ENCODE measurements at regions not wholly inside any gene's neighbourhood (a gene's known extent, or its start where the extent isn't known, plus 50 kb on each side); places are given as distances from the start of the nearest gene placed in this dataset.

DNA sequence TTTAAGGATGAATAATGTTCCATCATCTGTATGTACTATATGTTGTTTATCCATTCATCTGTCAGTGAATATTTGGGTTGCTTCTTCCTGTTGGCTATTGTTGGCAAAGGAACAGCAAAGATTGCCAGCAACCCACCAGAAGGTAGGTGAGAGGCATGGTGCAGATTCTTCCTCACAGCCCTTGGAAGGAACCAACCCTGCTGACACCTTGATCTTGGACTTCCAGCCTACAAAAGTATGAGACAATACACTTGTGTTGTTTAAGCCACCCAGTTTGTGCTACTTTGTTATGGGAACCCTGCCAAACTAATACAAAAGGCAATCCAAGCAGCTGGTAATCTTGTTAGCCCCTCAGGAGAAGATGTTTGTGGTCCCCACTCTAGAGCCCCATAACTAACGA, 122.0 kb downstream of the CARTPT start:
- no peak overlapping the region for H3K4me3 ChIP-seq (ENCODE audit: low read depth, low read length)
- TF ChIP-seq, protein P1, sequence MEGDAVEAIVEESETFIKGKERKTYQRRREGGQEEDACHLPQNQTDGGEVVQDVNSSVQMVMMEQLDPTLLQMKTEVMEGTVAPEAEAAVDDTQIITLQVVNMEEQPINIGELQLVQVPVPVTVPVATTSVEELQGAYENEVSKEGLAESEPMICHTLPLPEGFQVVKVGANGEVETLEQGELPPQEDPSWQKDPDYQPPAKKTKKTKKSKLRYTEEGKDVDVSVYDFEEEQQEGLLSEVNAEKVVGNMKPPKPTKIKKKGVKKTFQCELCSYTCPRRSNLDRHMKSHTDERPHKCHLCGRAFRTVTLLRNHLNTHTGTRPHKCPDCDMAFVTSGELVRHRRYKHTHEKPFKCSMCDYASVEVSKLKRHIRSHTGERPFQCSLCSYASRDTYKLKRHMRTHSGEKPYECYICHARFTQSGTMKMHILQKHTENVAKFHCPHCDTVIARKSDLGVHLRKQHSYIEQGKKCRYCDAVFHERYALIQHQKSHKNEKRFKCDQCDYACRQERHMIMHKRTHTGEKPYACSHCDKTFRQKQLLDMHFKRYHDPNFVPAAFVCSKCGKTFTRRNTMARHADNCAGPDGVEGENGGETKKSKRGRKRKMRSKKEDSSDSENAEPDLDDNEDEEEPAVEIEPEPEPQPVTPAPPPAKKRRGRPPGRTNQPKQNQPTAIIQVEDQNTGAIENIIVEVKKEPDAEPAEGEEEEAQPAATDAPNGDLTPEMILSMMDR (IDR thresholded peaks at IDR 0.05; ENCODE audit: low read depth, low read length), result no peak

DNA sequence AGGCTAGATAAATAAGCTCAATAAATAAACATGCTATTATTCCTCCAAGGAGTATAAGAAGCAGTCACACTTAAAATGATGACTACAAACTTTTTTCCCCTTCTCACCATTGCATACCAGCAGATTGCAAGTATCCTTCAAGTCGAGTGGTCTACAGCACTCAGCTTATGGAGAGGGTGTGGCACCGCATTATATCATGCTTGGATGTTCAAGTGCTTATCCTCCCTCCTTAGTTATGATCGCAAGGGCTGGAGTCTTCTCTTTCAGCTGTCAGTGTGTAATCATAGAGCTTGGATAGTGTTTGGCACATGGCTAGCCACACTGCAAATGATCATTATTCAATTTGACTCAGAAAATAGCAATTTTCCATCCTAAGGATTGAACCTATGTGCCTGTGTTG, 124.0 kb downstream of the CARTPT start:
- no peak overlapping the region for H3K4me3 ChIP-seq (ENCODE audit: low read depth, low read length)
- TF ChIP-seq, protein P1 (IDR thresholded peaks at IDR 0.05; ENCODE audit: low read depth, low read length), result no peak

DNA sequence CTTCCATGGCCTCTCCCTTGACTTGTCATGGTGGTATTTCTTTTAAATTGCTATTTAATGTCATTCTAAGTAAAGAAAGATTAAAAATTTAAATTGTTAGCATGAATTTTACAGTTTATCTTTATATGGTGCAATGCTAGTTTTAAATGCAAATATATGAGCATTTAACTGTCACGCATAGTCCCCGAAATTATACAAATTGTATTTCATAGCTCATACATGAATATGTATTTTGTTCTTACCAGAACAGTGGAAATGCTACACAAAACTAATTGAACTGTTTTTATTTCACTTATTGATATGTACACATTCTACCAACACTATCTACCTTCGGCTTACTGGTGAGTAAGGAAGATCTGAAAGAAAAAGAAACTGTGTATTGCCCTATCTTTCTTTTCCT, 125.8 kb downstream of the CARTPT start:
- TF ChIP-seq, protein P1 (IDR thresholded peaks at IDR 0.05; ENCODE audit: low read depth, low read length), result no peak

DNA sequence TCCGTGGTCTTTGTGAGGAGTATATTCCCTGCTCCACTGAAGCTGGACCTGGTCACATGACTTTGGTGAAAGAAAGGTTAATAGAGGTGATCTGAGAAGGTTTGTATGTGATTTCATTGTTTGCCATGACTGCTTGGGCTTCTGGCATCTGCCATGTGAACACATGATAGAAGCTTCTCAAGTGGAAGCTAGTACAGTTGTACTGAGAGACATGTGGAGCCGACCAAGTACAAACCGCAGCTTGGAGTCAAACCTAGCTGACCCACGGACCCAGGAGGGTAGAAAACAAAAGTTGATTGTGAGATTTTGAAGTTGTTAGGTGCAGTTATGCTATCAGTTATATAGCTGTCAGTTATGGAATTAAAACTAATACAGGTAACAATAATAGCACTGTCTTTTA, 140.4 kb downstream of the CARTPT start:
- TF ChIP-seq, protein P1 (IDR thresholded peaks at IDR 0.05; ENCODE audit: low read depth, low read length), result no peak
- H3K4me3 ChIP-seq (ENCODE audit: low read depth, low read length), result no peak overlapping the region

More for the DNA sequence above, 125.8 kb downstream of the CARTPT start:
- H3K4me3 ChIP-seq (ENCODE audit: low read depth, low read length), result no peak overlapping the region

DNA sequence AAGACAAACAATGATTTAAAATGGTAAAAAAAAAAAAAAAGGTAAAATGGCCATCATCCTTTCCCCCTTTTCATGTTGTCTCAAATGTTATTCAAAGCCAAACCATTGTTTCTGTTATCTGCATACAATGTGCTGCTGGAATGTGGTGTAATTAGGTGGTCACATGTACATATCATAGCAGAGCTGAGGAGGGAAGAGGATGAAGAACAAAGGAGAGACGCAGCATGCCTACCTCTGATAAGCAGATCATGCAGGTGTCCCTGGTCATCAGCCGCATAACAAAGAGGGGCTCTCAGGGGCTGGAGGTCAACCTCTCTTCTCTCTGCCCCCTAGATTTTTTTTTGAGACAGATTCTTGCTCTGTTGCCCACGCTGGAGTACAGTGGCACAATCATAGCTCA, 141.0 kb downstream of the CARTPT start:
- TF ChIP-seq, protein P1 (IDR thresholded peaks at IDR 0.05; ENCODE audit: low read depth, low read length), result no peak
- no peak overlapping the region for H3K4me3 ChIP-seq (ENCODE audit: low read depth, low read length)

DNA sequence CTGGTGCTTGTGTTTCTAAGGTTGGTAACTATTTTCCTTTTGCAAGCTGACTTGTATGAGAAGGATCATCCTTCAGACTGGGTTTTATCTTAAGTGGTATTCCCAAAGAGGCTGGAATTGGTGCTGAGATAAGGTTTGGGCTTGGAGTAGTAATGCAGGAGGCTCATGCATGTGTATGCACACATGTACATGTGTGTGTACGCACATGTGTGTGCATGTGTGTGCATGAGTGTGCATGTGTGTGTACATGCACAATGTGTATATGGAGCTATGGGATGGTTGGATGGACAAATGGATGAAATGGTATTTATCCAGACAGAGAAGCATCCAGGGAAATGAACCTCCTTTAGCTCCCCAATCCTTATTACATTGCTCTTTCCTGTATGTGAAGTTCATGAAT, 142.6 kb downstream of the CARTPT start:
- TF ChIP-seq, protein P1 (IDR thresholded peaks at IDR 0.05; ENCODE audit: low read depth, low read length), result no peak
- no peak overlapping the region for H3K4me3 ChIP-seq (ENCODE audit: low read depth, low read length)

DNA sequence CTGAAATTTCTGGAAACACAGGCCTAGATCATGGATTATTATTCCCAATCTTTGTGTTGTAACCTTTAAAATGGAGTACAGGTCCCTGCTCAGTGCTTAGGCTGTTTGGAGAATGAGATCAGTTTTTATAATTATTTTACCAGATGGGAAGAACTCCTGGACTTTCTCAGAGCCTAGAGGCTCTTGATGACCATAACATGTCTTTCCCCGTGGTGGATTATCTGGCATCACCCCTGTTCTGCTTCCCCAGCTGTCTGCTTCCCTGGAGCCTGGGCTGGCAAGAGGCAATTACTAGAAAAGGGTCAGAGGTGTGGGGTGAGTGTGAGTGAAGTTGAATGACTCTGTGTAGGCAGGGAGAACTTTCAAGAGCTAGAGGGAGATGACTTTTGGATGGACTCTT, 143.0 kb downstream of the CARTPT start:
- no peak overlapping the region for H3K4me3 ChIP-seq (ENCODE audit: low read depth, low read length)
- TF ChIP-seq, protein P1 (IDR thresholded peaks at IDR 0.05; ENCODE audit: low read depth, low read length), result no peak
